Kidney (tissue), 13 donors: ENCODE measurements at regions not wholly inside any gene's neighbourhood (a gene's known extent, or its start where the extent isn't known, plus 50 kb on each side); places are given as distances from the start of the nearest gene placed in this dataset.

Experiments
- DNase-seq, 5 donors: peaks; one replicate each; pipeline ENCODE4 v3.0.0-alpha.2; 2013 to 2020
- FAIRE-seq: peaks from 2 replicates; lab custom pipeline; 2012; peaks lifted over from hg19 to GRCh38; lab: Jason Lieb, UNC
- H3K27ac ChIP-seq, 2 donors: one replicate each; pipeline ENCODE4 v1.7.0; 2013; ENCODE audit warnings: low read depth in 2 of 2, low read length in 2 of 2, inconsistent platforms in 1 of 2
- H3K27me3 ChIP-seq: one replicate; pipeline ENCODE4 v1.7.1; 2013; ENCODE audit warnings: low read length, inconsistent platforms; ENCODE audit not compliant: control insufficient read depth, insufficient read depth
- H3K36me3 ChIP-seq, 3 donors: one replicate each; pipeline versions ENCODE4 v1.7.0 to v1.7.1; 2013; ENCODE audit warnings: low read length in 3 of 3, control low read depth in 1 of 3, inconsistent platforms in 1 of 3; ENCODE audit not compliant: insufficient read depth in 3 of 3, control insufficient read depth in 2 of 3
- H3K4me1 ChIP-seq, 3 donors: one replicate each; pipeline versions ENCODE4 v1.7.0 to v1.7.1; 2013; ENCODE audit warnings: low read length in 3 of 3, inconsistent platforms in 1 of 3, low read depth in 1 of 3; ENCODE audit not compliant: control insufficient read depth in 2 of 3, insufficient read depth in 2 of 3
- H3K4me3 ChIP-seq, 3 donors: one replicate each; pipeline versions ENCODE4 v1.7.0 to v1.8.1; 2013; ENCODE audit warnings: low read length in 3 of 3, control low read depth in 1 of 3, inconsistent platforms in 1 of 3
- H3K9ac ChIP-seq, 3 donors: one replicate each; pipeline versions ENCODE4 v1.7.0 to v1.7.1; 2013; ENCODE audit warnings: low read length in 3 of 3, control low read depth in 1 of 3, inconsistent platforms in 1 of 3
- H3K9me3 ChIP-seq, 3 donors: one replicate each; pipeline versions ENCODE4 v1.7.0 to v1.7.1; 2013; ENCODE audit warnings: low read length in 3 of 3, control low read depth in 1 of 3, inconsistent platforms in 1 of 3; ENCODE audit not compliant: control insufficient read depth in 2 of 3, insufficient read depth in 1 of 3
- CTCF ChIP-seq: IDR thresholded peaks from 3 replicates; pipeline ENCODE4 v1.5.1; 2012; ENCODE audit warnings: mild to moderate bottlenecking, moderate library complexity, borderline replicate concordance; ENCODE audit not compliant: insufficient read depth; ENCODE audit errors: extremely low read depth
- intact Hi-C: fragments of 100-400 bp; cut with DNase I; formaldehyde crosslinking; loops from one replicate; pipeline ENCODE4 v1.11.1; 2022
- donor health status: control.
- donor health status: control.
- donor health status: control.
- donor health status: control.
- donor health status: control.
- donor health status: DM: yes; HTN: yes; CAD: no.
- donor health status: Normal renal cell carcinoma (clear cell type).

- Histone ChIP-seq H3K36me3 (no peaks in the 10 kb centered on the region), H3K4me3 (no peak overlapping the region), H3K4me1 (no peaks in the 10 kb centered on the region), H3K27ac (no peak overlapping the region), H3K27me3 (no peaks in the 10 kb centered on the region), H3K9me3 (peaks cover 0 to 9% (median 0%) of the 10 kb centered on the region in 3 donors), H3K9ac (no peak overlapping the region)
- no peak for DNase-seq
- no peak for FAIRE-seq
- TF ChIP-seq CTCF, result no peak
- intact Hi-C loops, result no loop called here
These were observed 558.7 kb upstream of the USP15 start for GRCh38 chr12:61701471-61701870.

GRCh38 chr12:61706783-61707182, 553.4 kb upstream of the USP15 start:
- H3K4me3 ChIP-seq, result no peak overlapping the region
- no peak overlapping the region for H3K27ac ChIP-seq
- no peaks in the 10 kb centered on the region for H3K36me3 ChIP-seq
- no peaks in the 10 kb centered on the region for H3K4me1 ChIP-seq
- intact Hi-C loops, result no loop called here
- H3K27me3 ChIP-seq, result no peaks in the 10 kb centered on the region
- no peak for TF ChIP-seq CTCF
- H3K9me3 ChIP-seq, result no peaks in the 10 kb centered on the region
- no peak for DNase-seq
- FAIRE-seq, result no peak
- H3K9ac ChIP-seq, result no peak overlapping the region

- intact Hi-C loops, result no loop called here
- no peak overlapping the region for H3K27ac ChIP-seq
- no peak overlapping the region for H3K9ac ChIP-seq
- no peak for TF ChIP-seq CTCF
- H3K4me1 ChIP-seq, result no peaks in the 10 kb centered on the region
- no peaks in the 10 kb centered on the region for H3K36me3 ChIP-seq
- no peak for DNase-seq
- H3K4me3 ChIP-seq, result no peak overlapping the region
- no peak for FAIRE-seq
- no peaks in the 10 kb centered on the region for H3K9me3 ChIP-seq
- H3K27me3 ChIP-seq, result no peaks in the 10 kb centered on the region
These were observed 547.1 kb upstream of the USP15 start for GRCh38 chr12:61713121-61713520.

DNA sequence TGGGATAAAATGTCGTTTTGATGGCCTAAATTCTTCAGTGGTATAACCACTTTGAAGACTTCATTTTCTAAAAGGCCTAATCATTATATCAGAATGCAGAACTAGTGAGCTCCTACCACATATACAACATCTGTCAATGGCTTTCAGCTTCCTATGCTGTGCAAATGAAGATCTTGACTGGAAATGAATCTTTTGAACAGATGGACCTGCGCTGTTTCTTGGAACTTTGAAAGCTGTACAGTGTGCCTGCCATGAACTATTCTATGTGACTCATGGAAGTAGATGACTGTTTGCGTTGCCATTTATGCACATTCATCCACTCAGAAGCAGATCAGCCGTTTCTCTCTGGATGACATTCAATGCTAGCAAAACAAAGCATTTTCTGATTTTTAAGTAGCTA, 542.2 kb upstream of the USP15 start:
- Histone ChIP-seq H3K36me3 (no peaks in the 10 kb centered on the region), H3K27ac (no peak overlapping the region), H3K9ac (no peak overlapping the region), H3K9me3 (no peaks in the 10 kb centered on the region), H3K4me3 (no peak overlapping the region), H3K4me1 (no peaks in the 10 kb centered on the region), H3K27me3 (no peaks in the 10 kb centered on the region)
- intact Hi-C loops, result no loop called here
- no peak for FAIRE-seq
- TF ChIP-seq CTCF, result no peak
- DNase-seq, result no peak
